IMR-90 (cell line): ENCODE measurements at regions not wholly inside any gene's neighbourhood (a gene's known extent, or its start where the extent isn't known, plus 50 kb on each side); places are given as distances from the start of the nearest gene placed in this dataset.

Experiments used
- ATAC-seq: fragments of 200-7000 bp; cut with Tn5 transposase; 2 replicates; pipeline ENCODE4 v1.9.1; 2020; ENCODE audit warnings: low read depth, mild to moderate bottlenecking, moderate library complexity
- BruUV-seq: library from RNA; stranded (reverse); fragments of 400-500 nt; replicated peaks from 2 replicates; lab custom pipeline; 2021; lab: Mats Ljungman, UMichigan
- CTCF ChIA-PET: fragments of 300-600 bp; formaldehyde crosslinking; extraction: SDS; loops from one replicate; lab custom pipeline; 2021; ENCODE audit warnings: antibody characterized with exemption; lab: Yijun Ruan, JAX
- POLR2A ChIA-PET: fragments of 300-600 bp; sonication (Branson Sonifier 250); formaldehyde crosslinking; loops from one replicate; lab custom pipeline; 2022; ENCODE audit warnings: antibody characterized with exemption; ENCODE audit not compliant: unreplicated experiment; lab: Charles Lee
- DNase-seq: peaks from one replicate; pipeline ENCODE4 v3.0.0; 2013
- H2AFZ ChIP-seq: replicated peaks from 2 replicates; pipeline ENCODE3; 2013; ENCODE audit warnings: low read length, mild to moderate bottlenecking; ENCODE audit not compliant: poor library complexity
- H2AK5ac ChIP-seq: 2 replicates; pipeline ENCODE4 v1.6.1; 2013; ENCODE audit warnings: low read depth, low read length, inconsistent platforms
- H2AK9ac ChIP-seq: replicated peaks from 2 replicates; pipeline ENCODE3; 2013; ENCODE audit warnings: mild to moderate bottlenecking, low read depth, low read length, moderate library complexity; ENCODE audit not compliant: poor library complexity
- H2BK120ac ChIP-seq: 2 replicates; pipeline ENCODE4 v1.6.1; 2013; ENCODE audit warnings: low read depth, low read length, inconsistent platforms
- H2BK15ac ChIP-seq: 3 replicates; pipeline ENCODE4 v1.6.1; 2013; ENCODE audit warnings: low read depth, low read length, inconsistent platforms
- H2BK20ac ChIP-seq: 2 replicates; pipeline ENCODE4 v1.6.1; 2013; ENCODE audit warnings: low read depth, mild to moderate bottlenecking, inconsistent platforms, low read length, moderate library complexity
- H2BK5ac ChIP-seq: 2 replicates; pipeline ENCODE4 v1.6.1; 2013; ENCODE audit warnings: mild to moderate bottlenecking, low read depth, low read length, inconsistent platforms; ENCODE audit not compliant: poor library complexity, severe bottlenecking
- H3K14ac ChIP-seq: replicated peaks from 2 replicates; pipeline ENCODE4 v1.6.1; 2013; ENCODE audit warnings: low read depth, low read length, inconsistent platforms
- H3K18ac ChIP-seq: 2 replicates; pipeline ENCODE4 v1.6.1; 2013; ENCODE audit warnings: low read depth, low read length, control low read depth
- H3K23ac ChIP-seq: 2 replicates; pipeline ENCODE4 v1.6.1; 2013; ENCODE audit warnings: low read depth, low read length, inconsistent platforms
- H3K27ac ChIP-seq: 2 replicates; pipeline ENCODE4 v1.5.1; 2013; ENCODE audit warnings: mild to moderate bottlenecking, control low read depth, low read length; ENCODE audit not compliant: insufficient read depth
- H3K27me3 ChIP-seq: 2 replicates; pipeline ENCODE4 v1.6.1; 2013; ENCODE audit warnings: low read length; ENCODE audit not compliant: control insufficient read depth, insufficient read depth
- H3K36me3 ChIP-seq: 2 replicates; pipeline ENCODE4 v1.6.1; 2013; ENCODE audit warnings: low read length, mixed read lengths; ENCODE audit not compliant: control insufficient read depth, insufficient read depth
- H3K4ac ChIP-seq: 2 replicates; pipeline ENCODE4 v1.6.1; 2013; ENCODE audit warnings: low read depth, low read length, inconsistent platforms
- H3K4me1 ChIP-seq: 2 replicates; pipeline ENCODE4 v1.6.1; 2013; ENCODE audit warnings: low read length, mixed read lengths; ENCODE audit not compliant: control insufficient read depth, insufficient read depth
- H3K4me2 ChIP-seq: 2 replicates; pipeline ENCODE4 v1.6.1; 2013; ENCODE audit warnings: low read depth, mild to moderate bottlenecking, control low read depth, low read length, moderate library complexity
- H3K4me3 ChIP-seq: 2 replicates; pipeline ENCODE4 v1.5.1; 2013; ENCODE audit warnings: low read depth, mild to moderate bottlenecking, control low read depth, low read length, moderate library complexity; ENCODE audit not compliant: insufficient read depth
- H3K56ac ChIP-seq: 2 replicates; pipeline ENCODE4 v1.6.1; 2013; ENCODE audit warnings: low read length, inconsistent platforms; ENCODE audit not compliant: insufficient read depth; ENCODE audit errors: extremely low read depth
- H3K79me1 ChIP-seq, 2 experiments: 2 replicates each; pipeline ENCODE4 v1.6.1; 2013; ENCODE audit warnings: low read length in 2 of 2, inconsistent platforms in 1 of 2, low read depth in 1 of 2
- H3K9ac ChIP-seq: 2 replicates; pipeline ENCODE4 v1.6.1; 2013; ENCODE audit warnings: low read depth, low read length, control low read depth
- H3K9me1 ChIP-seq: 2 replicates; pipeline ENCODE4 v1.6.1; 2013; ENCODE audit warnings: low read length, inconsistent platforms; ENCODE audit not compliant: insufficient read depth
- H3K9me3 ChIP-seq: 2 replicates; pipeline ENCODE4 v1.6.1; 2013; ENCODE audit warnings: low read length; ENCODE audit not compliant: control insufficient read depth, insufficient read depth
- H4K20me1 ChIP-seq: 2 replicates; pipeline ENCODE4 v1.6.1; 2013; ENCODE audit warnings: low read length, inconsistent platforms; ENCODE audit not compliant: insufficient read depth
- H4K5ac ChIP-seq: 2 replicates; pipeline ENCODE4 v1.6.1; 2013; ENCODE audit warnings: mild to moderate bottlenecking, low read depth, low read length, control low read depth
- H4K8ac ChIP-seq, 2 experiments: 2 replicates each; pipeline ENCODE4 v1.6.1; 2013; ENCODE audit warnings: low read depth in 2 of 2, low read length in 2 of 2, control low read depth in 1 of 2, inconsistent platforms in 1 of 2
- H4K91ac ChIP-seq: 2 replicates; pipeline ENCODE4 v1.6.1; 2013; ENCODE audit warnings: low read depth, low read length, inconsistent platforms; ENCODE audit not compliant: insufficient read depth
- BHLHE40 ChIP-seq: fragments of 150-350 bp; IDR thresholded peaks from 2 replicates; pipeline ENCODE4 v1.6.1; 2016; ENCODE audit warnings: mild to moderate bottlenecking, low read depth, low read length
- CEBPB ChIP-seq: IDR thresholded peaks from 2 replicates; pipeline ENCODE4 v1.6.1; 2012; ENCODE audit warnings: low read depth, low read length, improper control_type of control experiment
- CHD1 ChIP-seq: IDR thresholded peaks from 2 replicates; pipeline ENCODE4 v1.6.1; 2012; ENCODE audit warnings: low read depth, low read length, improper control_type of control experiment
- MAFK ChIP-seq: IDR thresholded peaks from 2 replicates; pipeline ENCODE4 v1.6.1; 2012; ENCODE audit warnings: low read depth, low read length, improper control_type of control experiment
- MAZ ChIP-seq: IDR thresholded peaks from 2 replicates; pipeline ENCODE4 v1.6.1; 2012; ENCODE audit warnings: low read depth, mild to moderate bottlenecking, low read length, improper control_type of control experiment, moderate library complexity, borderline replicate concordance
- NFE2L2 ChIP-seq: fragments of 150-350 bp; IDR thresholded peaks from 2 replicates; pipeline ENCODE4 v1.6.1; 2016; ENCODE audit warnings: low read depth, mild to moderate bottlenecking, low read length
- POLR2A ChIP-seq: IDR thresholded peaks from 2 replicates; pipeline ENCODE4 v1.6.1; 2012; ENCODE audit warnings: mild to moderate bottlenecking, low read depth, low read length
- RCOR1 ChIP-seq: IDR thresholded peaks from 2 replicates; pipeline ENCODE4 v1.6.1; 2012; ENCODE audit warnings: mild to moderate bottlenecking, low read length, improper control_type of control experiment; ENCODE audit not compliant: insufficient replicate concordance
- RFX5 ChIP-seq: IDR thresholded peaks from 2 replicates; pipeline ENCODE4 v1.8.0; 2012; ENCODE audit warnings: low read depth, mild to moderate bottlenecking, low read length, moderate library complexity
- WGBS, 2 experiments: methylation state at CpG; one replicate each; pipeline versions ENCODE4 v1.1.5 to v1.1.7; 2013; ENCODE audit warnings: missing lambda C conversion rate in 2 of 2; ENCODE audit not compliant: insufficient read length in 1 of 2; ENCODE audit errors: extremely low coverage in 2 of 2; 5-methylcytosine and 5-hydroxymethylcytosine counted together
- dilution Hi-C: fragments of 300-500 bp; cut with HindIII; formaldehyde crosslinking; loops from one replicate; pipeline ENCODE4 v1.14.3; 2018; ENCODE audit warnings: low sequenced_read_pairs; ENCODE audit not compliant: unreplicated experiment
- in situ Hi-C: fragments of 300-500 bp; cut with MboI; formaldehyde crosslinking; loops from 3 replicates; pipeline ENCODE4 v1.14.3; 2019; ENCODE audit warnings: low sequenced_read_pairs, inconsistent platforms, mixed read lengths
- intact Hi-C: fragments of 100-400 bp; cut with micrococcal nuclease; formaldehyde crosslinking; loops from 2 replicates; pipeline ENCODE4 v1.10.0; 2022
- TF ChIP-seq, protein P1 (sequence below): conservative IDR thresholded peaks from 2 replicates; pipeline ENCODE4 v1.5.1; 2012; ENCODE audit warnings: mild to moderate bottlenecking, low read depth, low read length, improper control_type of control experiment
- TF ChIP-seq, protein P2 (sequence below): fragments of 150-350 bp; IDR thresholded peaks from 2 replicates; pipeline ENCODE4 v1.6.1; 2017; ENCODE audit warnings: mild to moderate bottlenecking, antibody characterized with exemption, low read length, low read depth
- TF ChIP-seq, protein P3 (sequence below): fragments of 150-350 bp; IDR thresholded peaks from 2 replicates; pipeline ENCODE4 v1.6.1; 2016; ENCODE audit warnings: low read depth, mild to moderate bottlenecking, low read length, moderate library complexity, borderline replicate concordance

DNA sequence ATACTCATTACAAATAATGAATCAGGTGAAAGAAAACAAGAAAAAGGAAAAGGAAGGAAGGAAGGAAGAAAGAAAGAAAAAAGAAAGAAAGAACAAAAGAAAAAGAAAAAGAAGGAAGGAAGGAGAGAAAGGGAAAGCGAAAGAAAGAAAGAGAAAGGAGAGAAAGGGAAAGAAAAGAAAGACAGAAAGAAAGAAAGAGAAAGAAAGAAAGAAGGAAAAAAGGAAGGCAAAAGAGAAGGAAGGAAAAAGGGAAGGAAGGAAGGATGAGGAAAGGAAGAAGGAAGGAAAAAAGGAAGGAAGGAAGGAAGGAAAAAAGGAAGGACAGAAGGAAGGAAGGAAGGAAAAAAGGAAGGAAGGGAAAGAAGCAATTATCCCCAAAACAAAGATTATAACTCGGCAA lies 1460.4 kb upstream of the PIK3C3 start:
- Histone ChIP-seq H3K4me3 (no peak overlapping the region), H4K8ac (no peak overlapping the region), H2AFZ (no peak overlapping the region), H3K4me2 (no peak overlapping the region), H3K27me3 (no peaks in the 10 kb centered on the region), H4K91ac (no peak overlapping the region), H2BK20ac (no peak overlapping the region), H2BK15ac (no peak overlapping the region), H3K79me1 (no peaks in the 10 kb centered on the region), H3K4ac (no peak overlapping the region), H3K27ac (no peak overlapping the region), H3K9ac (no peak overlapping the region), H3K56ac (no peak overlapping the region), H2BK5ac (no peak overlapping the region), H3K4me1 (no peaks in the 10 kb centered on the region), H2BK120ac (no peak overlapping the region), H4K5ac (no peak overlapping the region), H3K14ac (no peak overlapping the region), H2AK5ac (no peak overlapping the region), H2AK9ac (no peak overlapping the region), H3K9me3 (no peaks in the 10 kb centered on the region), H3K23ac (no peak overlapping the region), H3K18ac (no peak overlapping the region), H4K20me1 (no peaks in the 10 kb centered on the region), H3K9me1 (no peaks in the 10 kb centered on the region), H3K36me3 (no peaks in the 10 kb centered on the region)
- CTCF ChIA-PET = no interaction called here
- BruUV-seq = no TSS peak
- 93% methylated on average over 1 of the region's 2 CpGs; no CpG with 5 or more reads in 1 of the 2 experiments for WGBS, 2 experiments
- TF ChIP-seq NFE2L2 (no peak), BHLHE40 (no peak), MAZ (no peak), POLR2A (no peak), CEBPB (no peak), CHD1 (no peak), MAFK (no peak), RCOR1 (no peak), RFX5 (no peak)
- TF ChIP-seq, protein P1, sequence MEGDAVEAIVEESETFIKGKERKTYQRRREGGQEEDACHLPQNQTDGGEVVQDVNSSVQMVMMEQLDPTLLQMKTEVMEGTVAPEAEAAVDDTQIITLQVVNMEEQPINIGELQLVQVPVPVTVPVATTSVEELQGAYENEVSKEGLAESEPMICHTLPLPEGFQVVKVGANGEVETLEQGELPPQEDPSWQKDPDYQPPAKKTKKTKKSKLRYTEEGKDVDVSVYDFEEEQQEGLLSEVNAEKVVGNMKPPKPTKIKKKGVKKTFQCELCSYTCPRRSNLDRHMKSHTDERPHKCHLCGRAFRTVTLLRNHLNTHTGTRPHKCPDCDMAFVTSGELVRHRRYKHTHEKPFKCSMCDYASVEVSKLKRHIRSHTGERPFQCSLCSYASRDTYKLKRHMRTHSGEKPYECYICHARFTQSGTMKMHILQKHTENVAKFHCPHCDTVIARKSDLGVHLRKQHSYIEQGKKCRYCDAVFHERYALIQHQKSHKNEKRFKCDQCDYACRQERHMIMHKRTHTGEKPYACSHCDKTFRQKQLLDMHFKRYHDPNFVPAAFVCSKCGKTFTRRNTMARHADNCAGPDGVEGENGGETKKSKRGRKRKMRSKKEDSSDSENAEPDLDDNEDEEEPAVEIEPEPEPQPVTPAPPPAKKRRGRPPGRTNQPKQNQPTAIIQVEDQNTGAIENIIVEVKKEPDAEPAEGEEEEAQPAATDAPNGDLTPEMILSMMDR = no peak
- TF ChIP-seq, protein P2, sequence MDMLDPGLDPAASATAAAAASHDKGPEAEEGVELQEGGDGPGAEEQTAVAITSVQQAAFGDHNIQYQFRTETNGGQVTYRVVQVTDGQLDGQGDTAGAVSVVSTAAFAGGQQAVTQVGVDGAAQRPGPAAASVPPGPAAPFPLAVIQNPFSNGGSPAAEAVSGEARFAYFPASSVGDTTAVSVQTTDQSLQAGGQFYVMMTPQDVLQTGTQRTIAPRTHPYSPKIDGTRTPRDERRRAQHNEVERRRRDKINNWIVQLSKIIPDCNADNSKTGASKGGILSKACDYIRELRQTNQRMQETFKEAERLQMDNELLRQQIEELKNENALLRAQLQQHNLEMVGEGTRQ = no peak
- TF ChIP-seq, protein P3, sequence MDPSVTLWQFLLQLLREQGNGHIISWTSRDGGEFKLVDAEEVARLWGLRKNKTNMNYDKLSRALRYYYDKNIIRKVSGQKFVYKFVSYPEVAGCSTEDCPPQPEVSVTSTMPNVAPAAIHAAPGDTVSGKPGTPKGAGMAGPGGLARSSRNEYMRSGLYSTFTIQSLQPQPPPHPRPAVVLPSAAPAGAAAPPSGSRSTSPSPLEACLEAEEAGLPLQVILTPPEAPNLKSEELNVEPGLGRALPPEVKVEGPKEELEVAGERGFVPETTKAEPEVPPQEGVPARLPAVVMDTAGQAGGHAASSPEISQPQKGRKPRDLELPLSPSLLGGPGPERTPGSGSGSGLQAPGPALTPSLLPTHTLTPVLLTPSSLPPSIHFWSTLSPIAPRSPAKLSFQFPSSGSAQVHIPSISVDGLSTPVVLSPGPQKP = no peak
- dilution Hi-C loops = no loop called here
- DNase-seq (no peak), ATAC-seq (no peak)
- intact Hi-C loops = no loop called here
- in situ Hi-C loops = no loop called here
- POLR2A ChIA-PET = no interaction called here
